ENCODE measurements at regions not wholly inside any gene's neighbourhood (a gene's known extent, or its start where the extent isn't known, plus 50 kb on each side); places are given as distances from the start of the nearest gene placed in this dataset.

DNA sequence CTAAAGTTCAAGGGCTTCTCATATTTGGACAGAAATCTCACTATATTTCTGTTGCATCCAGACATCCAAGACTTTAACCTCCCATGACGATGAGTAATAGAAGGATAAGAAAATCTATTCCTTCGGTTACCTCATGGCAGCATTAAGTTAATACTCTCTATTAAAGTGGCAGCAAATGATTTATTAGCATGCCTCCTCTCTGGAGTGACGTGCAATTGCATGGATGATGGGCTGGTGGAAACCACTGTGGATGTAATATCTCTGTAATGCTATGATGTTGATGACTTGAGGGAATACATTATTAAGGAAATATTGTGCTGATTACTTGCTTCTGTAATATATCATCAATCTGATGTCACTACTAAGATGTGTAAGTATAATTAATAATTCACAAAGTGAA is 336.8 kb downstream of the DSEL start (continued):
- TF ChIP-seq SP2 (IDR thresholded peaks at IDR 0.05; ENCODE audit: low read length): no peak
- no peak for TF ChIP-seq RAD21 (IDR thresholded peaks at IDR 0.05 in 1 of 2, conservative IDR thresholded peaks at IDR 0.05 in 1 of 2; ENCODE audit: low read depth in 2 of 2, low read length in 2 of 2)
- no peak for TF ChIP-seq TAF1 (IDR thresholded peaks at IDR 0.05; ENCODE audit: low read depth, low read length)

Data from H1 (cell line).